K562 (cell line): ENCODE measurements at regions not wholly inside any gene's neighbourhood (a gene's known extent, or its start where the extent isn't known, plus 50 kb on each side); places are given as distances from the start of the nearest gene placed in this dataset.

Experiments
- ATAC-seq: fragments of 200-7000 bp; cut with Tn5 transposase; 3 replicates; pipeline ENCODE4 v1.9.1; 2020; ENCODE audit warnings: moderate library complexity
- BruUV-seq: library from RNA; stranded (reverse); fragments of 400-500 nt; replicated peaks from 2 replicates; lab custom pipeline; 2021; lab: Mats Ljungman, UMichigan
- CTCF ChIA-PET: fragments of 300-600 bp; formaldehyde crosslinking; extraction: SDS; loops from one replicate; lab custom pipeline; 2021; ENCODE audit warnings: low intra/inter-chr PET ratio; lab: Yijun Ruan, JAX
- POLR2A ChIA-PET: fragments of 300-600, 350-650 bp; sonication (Branson Sonifier 250); formaldehyde crosslinking; extraction: SDS; loops from one replicate; lab custom pipeline; 2021; ENCODE audit warnings: antibody characterized with exemption, inconsistent platforms; lab: Yijun Ruan, JAX
- DNase-seq, 4 experiments: peaks; one replicate each; pipeline versions ENCODE4 v3.0.0 to v3.0.0-alpha.2; 2011 to 2018; ENCODE audit warnings: low spot score in 3 of 4, mixed read lengths in 3 of 4; ENCODE audit errors: extremely low read depth in 1 of 4
- FAIRE-seq: peaks from 2 replicates; lab custom pipeline; 2011; peaks lifted over from hg19 to GRCh38; lab: Jason Lieb, UNC
- H2AFZ ChIP-seq: 2 replicates; pipeline ENCODE4 v1.6.0; 2011; ENCODE audit warnings: low read depth, low read length, control low read depth, inconsistent platforms
- H3K27ac ChIP-seq: fragments of 200-600 bp; 3 replicates; pipeline ENCODE4 v1.8.0; 2011; ENCODE audit warnings: low read depth, mild to moderate bottlenecking, control low read depth, inconsistent platforms, low read length, moderate library complexity, mixed read lengths; ENCODE audit errors: extremely low read depth
- H3K27me3 ChIP-seq, 2 experiments: fragments of 300-600 bp in 1 of 2; 2 replicates in 1 of 2; 3 replicates in 1 of 2; pipeline versions ENCODE4 v1.6.0 to v1.8.0; 2011; ENCODE audit warnings: inconsistent platforms in 2 of 2, low read length in 2 of 2, mild to moderate bottlenecking in 1 of 2, mixed read lengths in 1 of 2, moderate library complexity in 1 of 2; ENCODE audit not compliant: control insufficient read depth in 2 of 2, insufficient read depth in 2 of 2
- H3K36me3 ChIP-seq: fragments of 300-600 bp; 3 replicates; pipeline ENCODE4 v1.8.0; 2011; ENCODE audit warnings: mild to moderate bottlenecking, low read length, inconsistent platforms; ENCODE audit not compliant: control insufficient read depth, insufficient read depth
- H3K4me1 ChIP-seq, 2 experiments: fragments of 200-600 bp in 1 of 2; replicated peaks in 1 of 2; 2 replicates in 1 of 2; 3 replicates in 1 of 2; pipeline versions ENCODE4 v1.5.1 to v1.8.0; 2011; ENCODE audit warnings: inconsistent platforms in 2 of 2, low read length in 2 of 2, mild to moderate bottlenecking in 1 of 2, mixed read lengths in 1 of 2, moderate library complexity in 1 of 2; ENCODE audit not compliant: control insufficient read depth in 2 of 2, insufficient read depth in 2 of 2
- H3K4me2 ChIP-seq: 2 replicates; pipeline ENCODE4 v1.6.1; 2011; ENCODE audit warnings: low read length, control low read depth, inconsistent platforms, mixed read lengths; ENCODE audit not compliant: insufficient read depth
- H3K4me3 ChIP-seq: fragments of 200-600 bp; sonication (generic), shearing (Covaris generic); 2 replicates; pipeline ENCODE4 v1.5.1; 2016; ENCODE audit warnings: control low read depth, inconsistent platforms
- H3K79me2 ChIP-seq: fragments of 200-600 bp; 3 replicates; pipeline ENCODE4 v1.8.0; 2011; ENCODE audit warnings: low read length, inconsistent platforms; ENCODE audit not compliant: control insufficient read depth, insufficient read depth
- H3K9ac ChIP-seq, 2 experiments: 2 replicates each; pipeline versions ENCODE4 v1.6.0 to v1.6.1; 2011; ENCODE audit warnings: low read depth in 2 of 2, low read length in 2 of 2, control low read depth in 1 of 2, inconsistent platforms in 1 of 2, mild to moderate bottlenecking in 1 of 2, mixed read lengths in 1 of 2; ENCODE audit not compliant: insufficient read depth in 1 of 2
- H3K9me1 ChIP-seq: one replicate; pipeline ENCODE4 v1.6.0; 2011; ENCODE audit warnings: inconsistent platforms, mild to moderate bottlenecking, low read length, moderate library complexity; ENCODE audit not compliant: control insufficient read depth, insufficient read depth
- H3K9me3 ChIP-seq: replicated peaks from 2 replicates; pipeline ENCODE4 v1.5.1; 2011; ENCODE audit warnings: low read depth, low read length, inconsistent platforms; ENCODE audit not compliant: control insufficient read depth, insufficient read depth
- H4K20me1 ChIP-seq: replicated peaks from 2 replicates; pipeline ENCODE4 v1.6.1; 2011; ENCODE audit warnings: low read length, inconsistent platforms, mixed read lengths; ENCODE audit not compliant: control insufficient read depth, insufficient read depth
- BDP1 ChIP-seq: IDR thresholded peaks from 3 replicates; pipeline ENCODE4 v1.6.1; 2011; ENCODE audit not compliant: insufficient read length, insufficient read depth
- ESRRB ChIP-seq: fragments of 250-450 bp; sonication (Bioruptor Pico); IDR thresholded peaks from 2 replicates; pipeline ENCODE4 v1.5.0; 2020; ENCODE audit warnings: mild to moderate bottlenecking, moderate library complexity, borderline replicate concordance
- MAFG ChIP-seq: fragments of 450-650 bp; conservative IDR thresholded peaks from 2 replicates; pipeline ENCODE4 v1.6.1; 2016; ENCODE audit warnings: missing genetic modification characterization, missing compliant biosample characterization
- MCM7 ChIP-seq, 2 experiments: fragments of 450-650 bp; IDR thresholded peaks; 2 replicates each; pipeline ENCODE4 v1.6.1; 2016 to 2018
- PML ChIP-seq: IDR thresholded peaks from 2 replicates; pipeline ENCODE4 v1.6.1; 2012; ENCODE audit warnings: low read length, inconsistent platforms
- RAD21 ChIP-seq, 2 experiments: fragments of 250-450 bp in 1 of 2; fragments of 450-650 bp in 1 of 2; sonication (Bioruptor Pico) in 1 of 2; formaldehyde crosslinking in 1 of 2; IDR thresholded peaks in 1 of 2; conservative IDR thresholded peaks in 1 of 2; 2 replicates each; pipeline versions ENCODE4 v1.4.0 to v1.8.0; 2020 to 2022; ENCODE audit warnings: mild to moderate bottlenecking in 2 of 2, moderate library complexity in 1 of 2
- SIRT6 ChIP-seq: IDR thresholded peaks from one replicate; pipeline ENCODE4 v1.6.1; 2012; ENCODE audit warnings: low read depth, mild to moderate bottlenecking, control low read depth, inconsistent platforms, low read length, moderate library complexity
- ZNF445 ChIP-seq: fragments of 250-450 bp; sonication (Bioruptor Pico); IDR thresholded peaks from 2 replicates; pipeline ENCODE4 v1.4.0; 2020; ENCODE audit warnings: low read depth, mild to moderate bottlenecking, moderate library complexity
- WGBS: fragments of 100-300 bp; shearing (Covaris generic); methylation state at CpG from one replicate; pipeline ENCODE4 v1.1.6; 2016; ENCODE audit warnings: low coverage, mixed read lengths; ENCODE audit not compliant: insufficient coverage; ENCODE audit errors: missing lambda C conversion rate; 5-methylcytosine and 5-hydroxymethylcytosine counted together
- in situ Hi-C: fragments of 300-500 bp; cut with MboI; formaldehyde crosslinking; loops from 4 replicates; pipeline ENCODE4 v1.15.0; 2018; ENCODE audit warnings: inconsistent platforms, mixed read lengths
- intact Hi-C: fragments of 100-400 bp; cut with micrococcal nuclease; formaldehyde crosslinking; loops from 2 replicates; pipeline ENCODE4 v1.14.2; 2022
- TF ChIP-seq, protein P1 (sequence below): fragments of 250-450 bp; sonication (Bioruptor Pico); IDR thresholded peaks from 2 replicates; pipeline ENCODE4 v1.5.0; 2022; ENCODE audit warnings: mild to moderate bottlenecking
- TF ChIP-seq, protein P2 (sequence below), 2 experiments: fragments of 450-650 bp; formaldehyde crosslinking in 1 of 2; IDR thresholded peaks; 2 replicates each; pipeline versions ENCODE4 v1.4.0 to v1.6.1; 2014 to 2020; ENCODE audit warnings: mild to moderate bottlenecking in 2 of 2, borderline replicate concordance in 1 of 2, low read depth in 1 of 2
- TF ChIP-seq, protein P3 (sequence below): fragments of 250-450 bp; sonication (Bioruptor Pico); IDR thresholded peaks from 2 replicates; pipeline ENCODE4 v1.8.0; 2021; ENCODE audit warnings: borderline replicate concordance, mild to moderate bottlenecking, moderate library complexity; ENCODE audit not compliant: poor library complexity, severe bottlenecking

DNA sequence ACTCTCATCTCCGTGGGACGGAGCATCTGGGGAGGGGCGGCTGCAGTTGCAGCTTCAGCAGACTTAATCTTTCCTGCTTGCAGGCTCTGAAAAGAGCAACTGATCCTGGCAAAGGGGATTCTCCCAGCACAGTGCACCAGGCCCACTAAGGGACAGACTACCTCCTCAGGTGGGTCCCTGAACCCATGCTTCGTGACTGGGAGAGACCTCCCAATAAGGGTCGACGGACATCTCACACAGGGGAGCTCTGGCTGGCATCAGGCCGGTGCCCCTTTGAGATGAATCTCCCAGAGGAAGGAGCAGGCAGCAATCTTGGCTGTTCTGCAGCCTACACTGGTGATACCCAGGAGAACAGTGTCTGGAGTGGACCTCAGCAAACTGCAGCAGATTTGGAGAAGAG is 303.3 kb upstream of the FGF16 start:
- no peak overlapping the region for H3K4me3 ChIP-seq
- no peaks in the 10 kb centered on the region for H3K79me2 ChIP-seq
- TF ChIP-seq, protein P1, sequence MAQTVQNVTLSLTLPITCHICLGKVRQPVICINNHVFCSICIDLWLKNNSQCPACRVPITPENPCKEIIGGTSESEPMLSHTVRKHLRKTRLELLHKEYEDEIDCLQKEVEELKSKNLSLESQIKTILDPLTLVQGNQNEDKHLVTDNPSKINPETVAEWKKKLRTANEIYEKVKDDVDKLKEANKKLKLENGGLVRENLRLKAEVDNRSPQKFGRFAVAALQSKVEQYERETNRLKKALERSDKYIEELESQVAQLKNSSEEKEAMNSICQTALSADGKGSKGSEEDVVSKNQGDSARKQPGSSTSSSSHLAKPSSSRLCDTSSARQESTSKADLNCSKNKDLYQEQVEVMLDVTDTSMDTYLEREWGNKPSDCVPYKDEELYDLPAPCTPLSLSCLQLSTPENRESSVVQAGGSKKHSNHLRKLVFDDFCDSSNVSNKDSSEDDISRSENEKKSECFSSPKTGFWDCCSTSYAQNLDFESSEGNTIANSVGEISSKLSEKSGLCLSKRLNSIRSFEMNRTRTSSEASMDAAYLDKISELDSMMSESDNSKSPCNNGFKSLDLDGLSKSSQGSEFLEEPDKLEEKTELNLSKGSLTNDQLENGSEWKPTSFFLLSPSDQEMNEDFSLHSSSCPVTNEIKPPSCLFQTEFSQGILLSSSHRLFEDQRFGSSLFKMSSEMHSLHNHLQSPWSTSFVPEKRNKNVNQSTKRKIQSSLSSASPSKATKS (CRISPR knock-in tag), result no peak
- TF ChIP-seq, protein P2, sequence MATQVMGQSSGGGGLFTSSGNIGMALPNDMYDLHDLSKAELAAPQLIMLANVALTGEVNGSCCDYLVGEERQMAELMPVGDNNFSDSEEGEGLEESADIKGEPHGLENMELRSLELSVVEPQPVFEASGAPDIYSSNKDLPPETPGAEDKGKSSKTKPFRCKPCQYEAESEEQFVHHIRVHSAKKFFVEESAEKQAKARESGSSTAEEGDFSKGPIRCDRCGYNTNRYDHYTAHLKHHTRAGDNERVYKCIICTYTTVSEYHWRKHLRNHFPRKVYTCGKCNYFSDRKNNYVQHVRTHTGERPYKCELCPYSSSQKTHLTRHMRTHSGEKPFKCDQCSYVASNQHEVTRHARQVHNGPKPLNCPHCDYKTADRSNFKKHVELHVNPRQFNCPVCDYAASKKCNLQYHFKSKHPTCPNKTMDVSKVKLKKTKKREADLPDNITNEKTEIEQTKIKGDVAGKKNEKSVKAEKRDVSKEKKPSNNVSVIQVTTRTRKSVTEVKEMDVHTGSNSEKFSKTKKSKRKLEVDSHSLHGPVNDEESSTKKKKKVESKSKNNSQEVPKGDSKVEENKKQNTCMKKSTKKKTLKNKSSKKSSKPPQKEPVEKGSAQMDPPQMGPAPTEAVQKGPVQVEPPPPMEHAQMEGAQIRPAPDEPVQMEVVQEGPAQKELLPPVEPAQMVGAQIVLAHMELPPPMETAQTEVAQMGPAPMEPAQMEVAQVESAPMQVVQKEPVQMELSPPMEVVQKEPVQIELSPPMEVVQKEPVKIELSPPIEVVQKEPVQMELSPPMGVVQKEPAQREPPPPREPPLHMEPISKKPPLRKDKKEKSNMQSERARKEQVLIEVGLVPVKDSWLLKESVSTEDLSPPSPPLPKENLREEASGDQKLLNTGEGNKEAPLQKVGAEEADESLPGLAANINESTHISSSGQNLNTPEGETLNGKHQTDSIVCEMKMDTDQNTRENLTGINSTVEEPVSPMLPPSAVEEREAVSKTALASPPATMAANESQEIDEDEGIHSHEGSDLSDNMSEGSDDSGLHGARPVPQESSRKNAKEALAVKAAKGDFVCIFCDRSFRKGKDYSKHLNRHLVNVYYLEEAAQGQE (IDR thresholded peaks at IDR 0.05; ENCODE audit: borderline replicate concordance), result no peak
- TF ChIP-seq, protein P2 (CRISPR knock-in tag; IDR thresholded peaks at IDR 0.05; ENCODE audit: low read depth), result no peak
- TF ChIP-seq MAFG (tag) (no peak), ESRRB (CRISPR knock-in tag) (no peak), ZNF445 (no peak), PML (no peak), MCM7 (IDR thresholded peaks at IDR 0.05) (no peak), SIRT6 (no peak), RAD21 (CRISPR knock-in tag; conservative IDR thresholded peaks at IDR 0.05 in 1 of 2, IDR thresholded peaks at IDR 0.05 in 1 of 2) (no peak), BDP1 (no peak)
- TF ChIP-seq, protein P3, sequence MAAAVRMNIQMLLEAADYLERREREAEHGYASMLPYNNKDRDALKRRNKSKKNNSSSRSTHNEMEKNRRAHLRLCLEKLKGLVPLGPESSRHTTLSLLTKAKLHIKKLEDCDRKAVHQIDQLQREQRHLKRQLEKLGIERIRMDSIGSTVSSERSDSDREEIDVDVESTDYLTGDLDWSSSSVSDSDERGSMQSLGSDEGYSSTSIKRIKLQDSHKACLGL (CRISPR knock-in tag), result no peak

More for the DNA sequence above, 303.3 kb upstream of the FGF16 start:
- no peak for FAIRE-seq
- no peak for ATAC-seq
- Histone ChIP-seq H3K27ac (no peak overlapping the region), H3K4me1 (no peaks in the 10 kb centered on the region), H3K9ac (no peak overlapping the region), H3K9me3 (no peaks in the 10 kb centered on the region), H4K20me1 (no peaks in the 10 kb centered on the region), H3K36me3 (no peaks in the 10 kb centered on the region), H2AFZ (no peak overlapping the region), H3K4me2 (no peak overlapping the region), H3K27me3 (no peaks in the 10 kb centered on the region), H3K9me1 (no peaks in the 10 kb centered on the region)
- CTCF ChIA-PET, result no interaction called here
- no peak for DNase-seq
- POLR2A ChIA-PET, result no interaction called here
- in situ Hi-C loops, result no loop called here
- BruUV-seq, result no TSS peak
- intact Hi-C loops, result no loop called here
- WGBS, result 0% methylated on average over 7 of the region's 7 CpGs
